ENCODE measurements at regions not wholly inside any gene's neighbourhood (a gene's known extent, or its start where the extent isn't known, plus 50 kb on each side); places are given as distances from the start of the nearest gene placed in this dataset.

GRCh38 chr13:58048670-58049069, 417.1 kb downstream of the PCDH17 start:
- DNase-seq (ENCODE audit: low read depth, low spot score) = no peak

GRCh38 chr13:58051396-58051795, 419.9 kb downstream of the PCDH17 start:
- no peak for DNase-seq (ENCODE audit: low read depth, low spot score)

GRCh38 chr13:58051807-58052375, 420.3 kb downstream of the PCDH17 start:
- DNase-seq (ENCODE audit: low read depth, low spot score) = no peak

- DNase-seq (ENCODE audit: low read depth, low spot score) = no peak
Measured at GRCh38 chr13:58056426-58056825, 424.9 kb downstream of the PCDH17 start.

- DNase-seq (ENCODE audit: low read depth, low spot score) = no peak
Measured at GRCh38 chr13:58059624-58060023, 428.1 kb downstream of the PCDH17 start.

- no peak for DNase-seq (ENCODE audit: low read depth, low spot score)
Measured at GRCh38 chr13:58080806-58081205, 449.3 kb downstream of the PCDH17 start.

- DNase-seq (ENCODE audit: low read depth, low spot score) = no peak
Measured at GRCh38 chr13:58081301-58081820, 449.8 kb downstream of the PCDH17 start.

- no peak for DNase-seq (ENCODE audit: low read depth, low spot score)
Measured at GRCh38 chr13:58083064-58083463, 451.5 kb downstream of the PCDH17 start.

- no peak for DNase-seq (ENCODE audit: low read depth, low spot score)
Measured at GRCh38 chr13:58085274-58085673, 453.7 kb downstream of the PCDH17 start.

GRCh38 chr13:58085819-58086218, 454.3 kb downstream of the PCDH17 start:
- DNase-seq (ENCODE audit: low read depth, low spot score) = no peak

GRCh38 chr13:58087566-58087965, 456.0 kb downstream of the PCDH17 start:
- DNase-seq (ENCODE audit: low read depth, low spot score) = no peak

- no peak for DNase-seq (ENCODE audit: low read depth, low spot score)
Measured at GRCh38 chr13:58093394-58093793, 461.9 kb downstream of the PCDH17 start.

- DNase-seq (ENCODE audit: low read depth, low spot score) = no peak
Measured at GRCh38 chr13:58097831-58098230, 466.3 kb downstream of the PCDH17 start.

- DNase-seq (ENCODE audit: low read depth, low spot score) = no peak
Measured at GRCh38 chr13:58119351-58119750, 487.8 kb downstream of the PCDH17 start.

- no peak for DNase-seq (ENCODE audit: low read depth, low spot score)
Measured at GRCh38 chr13:58119804-58120203, 488.3 kb downstream of the PCDH17 start.

GRCh38 chr13:58126496-58126895, 495.0 kb downstream of the PCDH17 start:
- DNase-seq (ENCODE audit: low read depth, low spot score) = no peak

GRCh38 chr13:58134012-58134411, 502.5 kb downstream of the PCDH17 start:
- DNase-seq (ENCODE audit: low read depth, low spot score) = no peak

- DNase-seq (ENCODE audit: low read depth, low spot score) = no peak
Measured at GRCh38 chr13:58134525-58134924, 503.0 kb downstream of the PCDH17 start.

GRCh38 chr13:58142952-58143351, 511.4 kb downstream of the PCDH17 start:
- no peak for DNase-seq (ENCODE audit: low read depth, low spot score)

- no peak for DNase-seq (ENCODE audit: low read depth, low spot score)
Measured at GRCh38 chr13:58144616-58145015, 513.1 kb downstream of the PCDH17 start.

GRCh38 chr13:58151452-58151851, 519.9 kb downstream of the PCDH17 start:
- no peak for DNase-seq (ENCODE audit: low read depth, low spot score)

GRCh38 chr13:58160980-58161379, 529.4 kb downstream of the PCDH17 start:
- DNase-seq (ENCODE audit: low read depth, low spot score) = no peak

GRCh38 chr13:58165617-58166016, 534.1 kb downstream of the PCDH17 start:
- DNase-seq (ENCODE audit: low read depth, low spot score) = no peak

- no peak for DNase-seq (ENCODE audit: low read depth, low spot score)
Measured at GRCh38 chr13:58181111-58181510, 549.6 kb downstream of the PCDH17 start.
